Skeletal muscle tissue (tissue), 3 donors: ENCODE measurements at regions not wholly inside any gene's neighbourhood (a gene's known extent, or its start where the extent isn't known, plus 50 kb on each side); places are given as distances from the start of the nearest gene placed in this dataset.
"Not testable (repeated sequence)": the region's sequence is repeated elsewhere in the genome, so short reads cannot be mapped to it uniquely, and the experiment has no call there.

ENCODE experiments used
- H3K27ac ChIP-seq: one replicate; pipeline ENCODE4 v1.7.0; 2013; ENCODE audit warnings: mild to moderate bottlenecking, low read depth, low read length, inconsistent platforms
- H3K27me3 ChIP-seq, 3 donors: one replicate each; pipeline ENCODE4 v1.7.0; 2013; ENCODE audit warnings: low read length in 3 of 3; ENCODE audit not compliant: control insufficient read depth in 3 of 3, insufficient read depth in 3 of 3
- H3K36me3 ChIP-seq, 3 donors: one replicate each; pipeline ENCODE4 v1.7.0; 2013; ENCODE audit warnings: low read length in 3 of 3; ENCODE audit not compliant: control insufficient read depth in 3 of 3, insufficient read depth in 3 of 3
- H3K4me1 ChIP-seq, 3 donors: one replicate each; pipeline ENCODE4 v1.7.0; 2013; ENCODE audit warnings: low read length in 3 of 3, mild to moderate bottlenecking in 3 of 3; ENCODE audit not compliant: control insufficient read depth in 3 of 3, insufficient read depth in 3 of 3
- H3K4me3 ChIP-seq, 3 donors: one replicate each; pipeline ENCODE4 v1.7.0; 2013; ENCODE audit warnings: low read length in 3 of 3
- H3K9ac ChIP-seq, 3 donors: one replicate each; pipeline ENCODE4 v1.7.0; 2013; ENCODE audit warnings: low read length in 3 of 3, mild to moderate bottlenecking in 3 of 3, moderate library complexity in 2 of 3, low read depth in 1 of 3
- H3K9me3 ChIP-seq, 3 donors: one replicate each; pipeline ENCODE4 v1.7.0; 2013; ENCODE audit warnings: low read length in 3 of 3; ENCODE audit not compliant: control insufficient read depth in 3 of 3
- donor health status: Osteomylitis.

DNA sequence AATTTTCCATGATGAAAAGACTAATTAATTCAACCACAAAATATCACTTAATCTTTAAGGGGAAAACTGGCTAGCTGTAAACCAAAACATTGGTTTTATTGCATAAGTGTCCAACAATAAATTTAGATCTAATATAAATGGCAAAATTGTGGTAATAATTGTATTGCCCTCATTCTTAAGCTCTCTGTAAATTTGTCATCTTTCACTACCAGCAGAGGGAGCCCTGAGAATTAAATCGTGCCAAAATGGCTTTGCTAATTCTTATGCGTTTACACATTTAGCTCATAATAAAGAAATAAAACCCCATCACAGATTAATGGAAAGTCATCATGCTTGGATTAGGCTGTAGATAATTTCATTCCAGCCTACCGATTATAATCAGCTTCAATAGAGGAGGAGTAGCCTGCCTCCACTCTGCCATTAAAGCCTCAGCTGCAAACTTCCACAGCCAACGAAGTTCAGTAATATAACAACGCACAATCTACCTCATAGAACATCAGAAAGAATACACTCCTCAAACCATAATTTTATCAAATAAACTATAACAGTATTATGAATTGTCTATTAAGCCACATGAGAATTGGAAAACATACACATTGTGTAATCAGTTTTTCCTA, 70.0 kb upstream of the ATP5MC3 start:
- Histone ChIP-seq H3K9ac (no peak overlapping the region), H3K27me3 (peaks cover 0 to 5% (median 3%) of the 10 kb centered on the region in 3 donors), H3K27ac (no peak overlapping the region), H3K4me1 (no peaks in the 10 kb centered on the region), H3K36me3 (no peaks in the 10 kb centered on the region), H3K9me3 (no peaks in the 10 kb centered on the region), H3K4me3 (no peak overlapping the region)

DNA sequence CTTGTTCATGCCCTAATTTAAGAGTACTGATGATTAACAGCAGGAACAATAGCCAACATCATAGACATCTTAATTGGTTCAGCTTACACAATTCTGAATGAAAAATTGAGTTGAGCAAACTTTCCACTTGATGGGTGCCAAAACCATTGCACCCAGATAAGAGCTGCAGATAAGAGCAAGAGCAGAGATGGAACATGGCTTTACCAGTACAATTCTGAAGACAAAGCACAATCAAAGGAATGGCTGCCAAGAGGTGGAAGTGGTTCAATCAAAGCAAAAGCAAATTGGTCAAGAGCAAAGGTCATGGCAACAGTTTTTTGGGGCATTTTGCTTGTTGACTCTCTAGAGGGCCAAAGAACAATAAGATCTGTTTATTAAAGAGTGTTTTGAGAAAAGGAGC, 65.6 kb upstream of the ATP5MC3 start:
- no peaks in the 10 kb centered on the region for H3K4me1 ChIP-seq
- no peak overlapping the region for H3K4me3 ChIP-seq
- H3K36me3 ChIP-seq, result no peaks in the 10 kb centered on the region
- no peaks in the 10 kb centered on the region for H3K27me3 ChIP-seq
- H3K9ac ChIP-seq, result no peak overlapping the region
- no peaks in the 10 kb centered on the region for H3K9me3 ChIP-seq
- H3K27ac ChIP-seq, result no peak overlapping the region

DNA sequence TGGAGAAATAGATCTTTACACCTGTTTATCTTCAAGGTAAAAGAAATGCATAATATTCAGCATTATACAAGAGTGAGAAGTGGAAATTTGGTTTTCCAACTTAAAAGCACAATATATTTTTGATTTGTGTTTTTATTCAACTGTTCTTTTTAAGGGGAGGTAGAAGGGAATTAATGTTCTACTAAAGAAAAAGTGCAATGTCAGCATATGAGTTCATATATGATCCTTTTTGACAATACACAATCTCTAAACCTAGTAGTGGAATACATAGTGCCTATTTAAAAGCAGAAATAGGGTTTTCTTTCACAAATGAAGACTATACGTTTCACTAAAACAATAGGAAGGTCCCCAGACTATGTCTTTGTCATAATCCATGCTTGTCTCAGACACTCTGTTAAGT, 63.2 kb upstream of the ATP5MC3 start:
- Histone ChIP-seq H3K4me3 (no peak overlapping the region), H3K9me3 (no peaks in the 10 kb centered on the region), H3K36me3 (no peaks in the 10 kb centered on the region), H3K27ac (no peak overlapping the region), H3K27me3 (no peaks in the 10 kb centered on the region), H3K4me1 (no peaks in the 10 kb centered on the region), H3K9ac (no peak overlapping the region)

DNA sequence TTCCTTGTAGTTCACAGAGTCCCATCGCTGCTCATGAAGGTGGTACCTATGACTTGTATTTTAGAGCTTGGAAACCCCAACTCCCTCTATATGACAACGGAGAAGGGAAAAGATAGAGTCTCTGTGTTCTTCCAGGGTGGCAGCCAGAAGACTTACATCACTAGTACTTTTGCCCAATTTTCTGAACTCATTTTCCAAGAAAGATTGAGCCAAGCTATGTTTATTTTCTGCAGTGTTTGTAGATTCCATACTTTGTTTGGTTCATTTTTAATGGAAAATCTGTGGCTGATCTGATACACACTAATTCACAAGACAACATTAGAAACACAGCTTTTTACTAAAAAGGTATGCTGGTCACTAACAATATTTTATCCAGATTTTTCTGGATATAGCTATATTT, 60.2 kb upstream of the ATP5MC3 start:
- Histone ChIP-seq H3K9ac (no peak overlapping the region), H3K36me3 (no peaks in the 10 kb centered on the region), H3K4me1 (no peaks in the 10 kb centered on the region), H3K27ac (no peak overlapping the region), H3K4me3 (no peak overlapping the region), H3K9me3 (no peaks in the 10 kb centered on the region), H3K27me3 (no peaks in the 10 kb centered on the region)

DNA sequence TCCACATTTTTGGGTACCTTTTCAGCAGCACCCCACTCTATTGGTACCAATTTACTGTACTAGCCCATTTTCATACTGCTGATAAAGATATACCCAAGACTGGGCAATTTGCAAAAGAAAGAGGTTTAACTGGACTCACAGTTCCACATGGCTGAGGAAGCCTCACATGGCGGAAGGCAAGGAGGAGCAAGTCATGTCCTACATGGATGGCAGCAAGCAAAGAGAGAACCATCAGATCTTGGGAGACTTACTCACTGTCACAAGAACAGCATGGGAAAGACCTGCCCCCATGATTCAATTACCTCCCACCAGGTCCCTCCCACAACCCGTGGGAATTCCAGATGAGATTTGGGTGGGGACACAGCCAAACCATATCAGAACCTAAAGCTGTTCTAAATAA, 58.5 kb upstream of the ATP5MC3 start:
- not testable (repeated sequence) for H3K4me1 ChIP-seq, H3K9ac ChIP-seq, H3K36me3 ChIP-seq, H3K27me3 ChIP-seq, H3K9me3 ChIP-seq, H3K4me3 ChIP-seq, H3K27ac ChIP-seq

DNA sequence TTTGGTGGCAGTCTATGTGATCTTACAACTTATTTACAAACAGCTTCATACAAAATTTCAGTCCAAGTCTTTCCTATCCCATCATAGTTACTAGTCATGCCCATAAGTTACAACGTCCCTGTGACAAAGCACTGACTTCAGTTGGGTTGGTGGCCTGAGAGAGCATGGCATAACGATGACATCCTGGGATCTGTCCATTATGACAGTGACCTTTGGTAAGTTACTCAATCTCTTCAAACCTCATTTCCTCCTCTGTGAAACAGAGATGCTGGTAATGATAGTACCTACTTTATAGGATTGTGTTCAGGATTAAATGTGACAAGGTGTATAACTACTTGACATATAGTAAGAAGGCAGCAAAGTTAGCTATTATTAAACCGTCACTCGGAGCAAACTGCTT, 55.4 kb upstream of the ATP5MC3 start:
- Histone ChIP-seq H3K36me3 (no peaks in the 10 kb centered on the region), H3K27ac (no peak overlapping the region), H3K9ac (no peak overlapping the region), H3K9me3 (no peaks in the 10 kb centered on the region), H3K27me3 (no peaks in the 10 kb centered on the region), H3K4me3 (no peak overlapping the region), H3K4me1 (no peaks in the 10 kb centered on the region)

DNA sequence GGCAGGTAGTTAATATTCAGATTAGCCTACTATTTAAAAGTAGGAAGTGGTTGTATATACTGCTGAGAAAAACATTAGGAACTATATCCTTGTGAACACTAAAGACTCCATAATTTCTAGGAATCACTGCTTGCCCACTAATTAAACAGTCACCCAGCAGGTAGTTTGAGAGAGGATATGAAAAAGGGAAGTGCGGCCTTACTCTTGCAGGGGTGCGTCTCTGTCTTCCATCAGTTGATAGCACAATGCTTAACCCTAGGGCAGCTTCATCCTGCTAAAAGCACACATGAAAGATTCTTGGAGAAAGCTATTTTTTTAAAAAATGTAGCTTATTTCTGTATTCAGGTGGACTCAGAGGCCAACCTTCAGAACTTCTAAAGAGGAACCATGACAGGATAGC, 53.1 kb upstream of the ATP5MC3 start:
- Histone ChIP-seq H3K9me3 (no peaks in the 10 kb centered on the region), H3K27ac (no peak overlapping the region), H3K4me1 (no peaks in the 10 kb centered on the region), H3K36me3 (no peaks in the 10 kb centered on the region), H3K4me3 (no peak overlapping the region), H3K27me3 (no peaks in the 10 kb centered on the region), H3K9ac (no peak overlapping the region)

DNA sequence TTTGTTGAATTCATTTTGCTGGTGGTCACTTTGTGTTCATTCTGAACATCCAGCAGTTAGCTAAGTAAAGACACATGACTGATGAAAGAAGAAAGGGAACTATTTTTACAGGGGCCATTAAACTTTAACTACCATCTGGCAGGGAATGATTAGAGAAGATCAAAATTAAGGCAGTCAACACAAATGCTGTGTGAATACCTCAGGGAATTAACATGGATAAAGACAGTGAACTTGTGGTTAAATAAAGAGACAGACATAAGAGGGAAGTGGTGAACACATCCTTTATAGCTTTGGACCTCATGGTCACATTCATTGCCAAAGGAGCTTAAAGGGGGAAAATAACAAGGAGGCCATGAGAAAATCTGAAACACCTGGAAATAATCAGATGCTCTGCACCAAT, 52.6 kb upstream of the ATP5MC3 start:
- Histone ChIP-seq H3K27ac (no peak overlapping the region), H3K9me3 (no peaks in the 10 kb centered on the region), H3K36me3 (no peaks in the 10 kb centered on the region), H3K27me3 (no peaks in the 10 kb centered on the region), H3K9ac (no peak overlapping the region), H3K4me3 (no peak overlapping the region), H3K4me1 (no peaks in the 10 kb centered on the region)

DNA sequence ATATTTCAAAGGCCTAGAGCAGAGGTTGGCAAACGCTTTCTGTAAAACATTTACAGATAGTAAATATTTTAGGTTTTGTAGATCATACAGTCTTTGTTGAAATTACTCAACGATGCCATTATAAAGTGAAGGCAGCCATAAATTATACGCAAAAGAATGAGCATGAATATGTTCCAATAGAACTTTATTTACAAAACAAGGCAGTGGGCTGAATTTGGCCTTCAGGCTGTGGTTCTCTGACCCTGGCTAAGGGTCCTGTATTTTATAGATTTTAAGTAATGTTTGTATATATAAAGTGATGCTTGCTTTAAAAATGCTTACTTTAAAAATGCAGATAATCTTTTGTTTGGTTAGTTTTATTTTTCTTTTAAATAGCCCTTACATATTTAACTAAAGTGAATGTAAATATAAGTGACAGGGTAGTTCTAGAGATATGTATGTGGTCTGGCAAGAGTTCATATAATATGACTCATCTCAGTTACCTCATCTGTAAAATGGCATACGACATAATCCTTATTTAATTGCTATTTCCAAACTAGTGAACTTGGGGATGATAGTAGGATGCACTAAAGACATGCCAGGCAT, 51.7 kb upstream of the ATP5MC3 start:
- Histone ChIP-seq H3K4me3 (no peak overlapping the region), H3K9me3 (no peaks in the 10 kb centered on the region), H3K36me3 (no peaks in the 10 kb centered on the region)

More for the DNA sequence above, 51.7 kb upstream of the ATP5MC3 start:
- Histone ChIP-seq H3K9ac (no peak overlapping the region), H3K27ac (no peak overlapping the region), H3K27me3 (no peaks in the 10 kb centered on the region), H3K4me1 (no peaks in the 10 kb centered on the region)
